Endothelial cell of umbilical vein (primary cell): ENCODE measurements at regions not wholly inside any gene's neighbourhood (a gene's known extent, or its start where the extent isn't known, plus 50 kb on each side); places are given as distances from the start of the nearest gene placed in this dataset.

Experiments used
- BruUV-seq: library from RNA; stranded (reverse); fragments of 400-500 nt; replicated peaks from 2 replicates; lab custom pipeline; 2021; lab: Mats Ljungman, UMichigan
- CTCF ChIA-PET: fragments of 300-600, 350-600 bp; sonication (Branson Sonifier 250); formaldehyde crosslinking; loops from one replicate; lab custom pipeline; 2021; ENCODE audit warnings: antibody characterized with exemption, inconsistent platforms; lab: Charles Lee
- POLR2A ChIA-PET: fragments of 300-600, 350-600 bp; sonication (Branson Sonifier 250); formaldehyde crosslinking; loops from one replicate; lab custom pipeline; 2021; ENCODE audit warnings: antibody characterized with exemption, inconsistent platforms; lab: Charles Lee
- DNase-seq: peaks from one replicate; pipeline ENCODE4 v3.0.0-alpha.2; 2011; ENCODE audit warnings: low read depth, low spot score
- FAIRE-seq: peaks from 2 replicates; lab custom pipeline; 2011; peaks lifted over from hg19 to GRCh38; lab: Jason Lieb, UNC
- H2AFZ ChIP-seq: 2 replicates; pipeline ENCODE4 v1.6.0; 2012; ENCODE audit warnings: low read depth, low read length, control low read depth, inconsistent platforms
- H3K27ac ChIP-seq: 2 replicates; pipeline ENCODE4 v1.5.1; 2011; ENCODE audit warnings: low read depth, mild to moderate bottlenecking, control low read depth, low read length, moderate library complexity; ENCODE audit not compliant: insufficient read depth
- H3K27me3 ChIP-seq, 2 experiments: 2 replicates each; pipeline versions ENCODE4 v1.6.0 to v1.6.1; 2011; ENCODE audit warnings: low read length in 2 of 2, mixed read lengths in 1 of 2; ENCODE audit not compliant: control insufficient read depth in 2 of 2, insufficient read depth in 2 of 2
- H3K36me3 ChIP-seq, 2 experiments: 2 replicates in 1 of 2; 3 replicates in 1 of 2; pipeline ENCODE4 v1.5.1; 2011; ENCODE audit warnings: low read length in 2 of 2, mild to moderate bottlenecking in 1 of 2, moderate library complexity in 1 of 2; ENCODE audit not compliant: control insufficient read depth in 2 of 2, insufficient read depth in 2 of 2; ENCODE audit errors: extremely low read depth in 1 of 2
- H3K4me1 ChIP-seq: 3 replicates; pipeline ENCODE4 v1.5.1; 2011; ENCODE audit warnings: mild to moderate bottlenecking, low read length; ENCODE audit not compliant: control insufficient read depth, insufficient read depth; ENCODE audit errors: extremely low read depth
- H3K4me2 ChIP-seq: 2 replicates; pipeline ENCODE4 v1.6.1; 2011; ENCODE audit warnings: low read length, control low read depth, mixed read lengths; ENCODE audit not compliant: insufficient read depth
- H3K4me3 ChIP-seq, 3 experiments: fragments of 200-600 bp in 1 of 3; sonication (generic), shearing (Covaris generic) in 1 of 3; replicated peaks in 1 of 3; 2 replicates each; pipeline ENCODE4 v1.5.1; 2011 to 2016; ENCODE audit warnings: control low read depth in 3 of 3, low read length in 3 of 3, mild to moderate bottlenecking in 2 of 3, inconsistent platforms in 1 of 3, low read depth in 1 of 3, moderate library complexity in 1 of 3; ENCODE audit not compliant: insufficient read depth in 1 of 3
- H3K79me2 ChIP-seq: 2 replicates; pipeline ENCODE4 v1.6.0; 2012; ENCODE audit warnings: low read length, inconsistent platforms; ENCODE audit not compliant: control insufficient read depth, insufficient read depth
- H3K9ac ChIP-seq: replicated peaks from 2 replicates; pipeline ENCODE3; 2011; ENCODE audit warnings: low read length, control low read depth; ENCODE audit not compliant: insufficient read depth; ENCODE audit errors: extremely low read depth
- H3K9me1 ChIP-seq: replicated peaks from 3 replicates; pipeline ENCODE4 v1.6.0; 2011; ENCODE audit warnings: mild to moderate bottlenecking, low read length; ENCODE audit not compliant: control insufficient read depth, insufficient read depth; ENCODE audit errors: extremely low read depth
- H3K9me3 ChIP-seq: replicated peaks from 2 replicates; pipeline ENCODE4 v1.5.1; 2012; ENCODE audit warnings: low read length, inconsistent platforms; ENCODE audit not compliant: control insufficient read depth, insufficient read depth
- H4K20me1 ChIP-seq: replicated peaks from 2 replicates; pipeline ENCODE3; 2011; ENCODE audit warnings: mild to moderate bottlenecking, low read length; ENCODE audit not compliant: control insufficient read depth, insufficient read depth; ENCODE audit errors: extremely low read depth
- EZH2 ChIP-seq: IDR thresholded peaks from 2 replicates; pipeline ENCODE4 v1.6.1; 2012; ENCODE audit warnings: borderline replicate concordance, low read depth, mild to moderate bottlenecking, moderate library complexity, low read length, inconsistent platforms; ENCODE audit not compliant: severe bottlenecking
- FOS ChIP-seq: IDR thresholded peaks from 2 replicates; pipeline ENCODE4 v1.6.1; 2011; ENCODE audit warnings: mild to moderate bottlenecking, low read length, moderate library complexity, borderline replicate concordance; ENCODE audit not compliant: insufficient read depth
- GATA2 ChIP-seq: IDR thresholded peaks from 2 replicates; pipeline ENCODE4 v1.7.0; 2011; ENCODE audit warnings: low read depth, mild to moderate bottlenecking, moderate library complexity, mixed read lengths, low read length; ENCODE audit not compliant: insufficient read length, insufficient read depth
- JUN ChIP-seq: IDR thresholded peaks from 2 replicates; pipeline ENCODE4 v1.6.1; 2011; ENCODE audit warnings: borderline replicate concordance, low read depth; ENCODE audit not compliant: insufficient read length, insufficient read depth
- MYC ChIP-seq: IDR thresholded peaks from one replicate; pipeline ENCODE4 v1.6.1; 2011; ENCODE audit warnings: mild to moderate bottlenecking, low read depth, low read length
- POLR2A ChIP-seq: IDR thresholded peaks from 2 replicates; pipeline ENCODE4 v1.6.1; 2012; ENCODE audit warnings: low read depth, mild to moderate bottlenecking, control low read depth, low read length
- POLR2AphosphoS5 ChIP-seq: IDR thresholded peaks from 2 replicates; pipeline ENCODE4 v1.6.1; 2012; ENCODE audit warnings: low read depth, mild to moderate bottlenecking, control low read depth, low read length, moderate library complexity; ENCODE audit not compliant: insufficient read depth
- dilution Hi-C: fragments of 300-500 bp; cut with MboI; formaldehyde crosslinking; loops from one replicate; pipeline ENCODE4 v1.15.0; 2019; ENCODE audit warnings: low sequenced_read_pairs; ENCODE audit not compliant: extremely low pct_ligation_motif_present
- intact Hi-C: fragments of 100-400 bp; cut with micrococcal nuclease; formaldehyde crosslinking; loops from one replicate; pipeline ENCODE4 v1.10.0; 2022
- TF ChIP-seq, protein P1 (sequence below), 2 donors: IDR thresholded peaks; 1 replicate in 1 of 2; 2 replicates in 1 of 2; pipeline ENCODE4 v1.5.1; 2011; ENCODE audit warnings: low read length in 2 of 2, mild to moderate bottlenecking in 2 of 2, moderate library complexity in 2 of 2, control low read depth in 1 of 2, inconsistent platforms in 1 of 2, low read depth in 1 of 2; ENCODE audit not compliant: insufficient read depth in 1 of 2; ENCODE audit errors: extremely low read depth in 1 of 2
- TF ChIP-seq, protein P2 (sequence below): IDR thresholded peaks from 2 replicates; pipeline ENCODE4 v1.6.1; 2011; ENCODE audit not compliant: insufficient read depth, insufficient read length

DNA sequence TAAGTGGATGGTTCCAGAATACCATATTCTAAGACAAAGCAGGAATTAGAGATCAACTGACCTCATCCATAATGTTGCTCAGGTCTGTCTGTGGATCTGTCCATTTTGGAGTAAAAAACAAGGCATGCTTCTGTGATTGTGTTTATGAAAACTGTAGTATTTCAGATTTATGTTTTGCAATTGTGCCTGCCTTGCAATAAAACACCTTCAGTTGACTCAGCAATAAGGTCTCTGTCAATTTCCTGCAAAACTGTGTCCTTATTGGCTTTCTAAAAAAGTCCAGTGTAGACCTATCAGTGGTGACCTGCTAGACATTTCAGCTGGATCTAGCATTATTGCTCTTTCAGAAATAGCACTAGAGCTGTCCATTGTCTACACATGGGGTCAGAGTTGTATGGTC, 409.5 kb upstream of the AZI2 start:
- H3K9me1 ChIP-seq, result no peaks in the 10 kb centered on the region

More for the DNA sequence above, 409.5 kb upstream of the AZI2 start:
- intact Hi-C loops (no loop called here), dilution Hi-C loops (no loop called here)
- H3K4me1 ChIP-seq, result no peaks in the 10 kb centered on the region
- no TSS peak for BruUV-seq
- DNase-seq, result no peak
- no peak overlapping the region for H3K9ac ChIP-seq
- H3K79me2 ChIP-seq, result no peaks in the 10 kb centered on the region
- no peak overlapping the region for H3K27ac ChIP-seq
- no peaks in the 10 kb centered on the region for H4K20me1 ChIP-seq
- H3K4me3 ChIP-seq, result no peak overlapping the region
- H3K27me3 ChIP-seq, result peaks cover 0 to 4% of the 10 kb centered on the region in 2 experiments
- no peak overlapping the region for H2AFZ ChIP-seq
- CTCF ChIA-PET, result interaction anchor here (1.9 kb wide), 1 partner anchor 90 kb away, joined by 6 read pairs; no protein-coding TSS in a partner anchor
- no peak for TF ChIP-seq POLR2AphosphoS5
- TF ChIP-seq, protein P1, sequence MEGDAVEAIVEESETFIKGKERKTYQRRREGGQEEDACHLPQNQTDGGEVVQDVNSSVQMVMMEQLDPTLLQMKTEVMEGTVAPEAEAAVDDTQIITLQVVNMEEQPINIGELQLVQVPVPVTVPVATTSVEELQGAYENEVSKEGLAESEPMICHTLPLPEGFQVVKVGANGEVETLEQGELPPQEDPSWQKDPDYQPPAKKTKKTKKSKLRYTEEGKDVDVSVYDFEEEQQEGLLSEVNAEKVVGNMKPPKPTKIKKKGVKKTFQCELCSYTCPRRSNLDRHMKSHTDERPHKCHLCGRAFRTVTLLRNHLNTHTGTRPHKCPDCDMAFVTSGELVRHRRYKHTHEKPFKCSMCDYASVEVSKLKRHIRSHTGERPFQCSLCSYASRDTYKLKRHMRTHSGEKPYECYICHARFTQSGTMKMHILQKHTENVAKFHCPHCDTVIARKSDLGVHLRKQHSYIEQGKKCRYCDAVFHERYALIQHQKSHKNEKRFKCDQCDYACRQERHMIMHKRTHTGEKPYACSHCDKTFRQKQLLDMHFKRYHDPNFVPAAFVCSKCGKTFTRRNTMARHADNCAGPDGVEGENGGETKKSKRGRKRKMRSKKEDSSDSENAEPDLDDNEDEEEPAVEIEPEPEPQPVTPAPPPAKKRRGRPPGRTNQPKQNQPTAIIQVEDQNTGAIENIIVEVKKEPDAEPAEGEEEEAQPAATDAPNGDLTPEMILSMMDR (IDR thresholded peaks at IDR 0.05; ENCODE audit: extremely low read depth in 1 of 2, insufficient read depth in 1 of 2, low read depth in 1 of 2, low read length in 2 of 2), result no peak
- TF ChIP-seq POLR2A, result no peak
- TF ChIP-seq JUN, result no peak
- no peak for TF ChIP-seq MYC
- TF ChIP-seq EZH2, result no peak
- TF ChIP-seq FOS, result no peak
- TF ChIP-seq GATA2, result no peak
- TF ChIP-seq, protein P2, sequence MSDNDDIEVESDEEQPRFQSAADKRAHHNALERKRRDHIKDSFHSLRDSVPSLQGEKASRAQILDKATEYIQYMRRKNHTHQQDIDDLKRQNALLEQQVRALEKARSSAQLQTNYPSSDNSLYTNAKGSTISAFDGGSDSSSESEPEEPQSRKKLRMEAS, result no peak
- POLR2A ChIA-PET, result no interaction called here
- no peaks in the 10 kb centered on the region for H3K36me3 ChIP-seq
- no peak overlapping the region for H3K4me2 ChIP-seq
- FAIRE-seq, result no peak
- no peaks in the 10 kb centered on the region for H3K9me3 ChIP-seq
